Keratinocyte (primary cell): ENCODE measurements at regions not wholly inside any gene's neighbourhood (a gene's known extent, or its start where the extent isn't known, plus 50 kb on each side); places are given as distances from the start of the nearest gene placed in this dataset.

Experiments used
- DNase-seq: peaks from one replicate; pipeline ENCODE4 v3.0.0-alpha.2; 2011; ENCODE audit warnings: low read depth, missing footprints, low spot score
- FAIRE-seq: peaks from 2 replicates; lab custom pipeline; 2011; peaks lifted over from hg19 to GRCh38; lab: Jason Lieb, UNC
- H2AFZ ChIP-seq: 2 replicates; pipeline ENCODE4 v1.6.0; 2012; ENCODE audit warnings: low read length, control low read depth, inconsistent platforms; ENCODE audit not compliant: control insufficient read depth
- H3K27ac ChIP-seq: 2 replicates; pipeline ENCODE4 v1.5.1; 2011; ENCODE audit warnings: low read length; ENCODE audit not compliant: control insufficient read depth, insufficient read depth
- H3K27me3 ChIP-seq: 3 replicates; pipeline ENCODE4 v1.6.0; 2011; ENCODE audit warnings: low read length; ENCODE audit not compliant: control insufficient read depth, insufficient read depth; ENCODE audit errors: extremely low read depth
- H3K36me3 ChIP-seq, 2 experiments: 2 replicates in 1 of 2; 3 replicates in 1 of 2; pipeline ENCODE4 v1.5.1; 2011; ENCODE audit warnings: low read length in 2 of 2, mild to moderate bottlenecking in 1 of 2; ENCODE audit not compliant: control insufficient read depth in 2 of 2, insufficient read depth in 2 of 2; ENCODE audit errors: extremely low read depth in 1 of 2
- H3K4me1 ChIP-seq: 3 replicates; pipeline ENCODE4 v1.5.1; 2011; ENCODE audit warnings: low read length; ENCODE audit not compliant: control insufficient read depth, insufficient read depth; ENCODE audit errors: extremely low read depth
- H3K4me2 ChIP-seq: 3 replicates; pipeline ENCODE4 v1.6.0; 2011; ENCODE audit warnings: low read depth, low read length; ENCODE audit not compliant: control insufficient read depth, insufficient read depth; ENCODE audit errors: extremely low read depth
- H3K4me3 ChIP-seq, 3 experiments: fragments of 200-600 bp in 1 of 3; sonication (generic) in 1 of 3; 2 replicates in 2 of 3; 3 replicates in 1 of 3; pipeline ENCODE4 v1.5.1; 2011 to 2016; ENCODE audit warnings: low read length in 3 of 3, mild to moderate bottlenecking in 3 of 3, control low read depth in 2 of 3, inconsistent platforms in 1 of 3, low read depth in 1 of 3, mixed read lengths in 1 of 3, mixed run types in 1 of 3, moderate library complexity in 1 of 3; ENCODE audit not compliant: control insufficient read depth in 2 of 3, insufficient read depth in 2 of 3; ENCODE audit errors: extremely low read depth in 1 of 3
- H3K79me2 ChIP-seq: 2 replicates; pipeline ENCODE4 v1.6.0; 2012; ENCODE audit warnings: low read length; ENCODE audit not compliant: control insufficient read depth, insufficient read depth
- H3K9ac ChIP-seq: 3 replicates; pipeline ENCODE4 v1.6.0; 2011; ENCODE audit warnings: low read length; ENCODE audit not compliant: control insufficient read depth, insufficient read depth; ENCODE audit errors: extremely low read depth
- H3K9me1 ChIP-seq: 3 replicates; pipeline ENCODE4 v1.6.0; 2011; ENCODE audit warnings: low read length; ENCODE audit not compliant: control insufficient read depth, insufficient read depth; ENCODE audit errors: extremely low read depth
- H3K9me3 ChIP-seq: 2 replicates; pipeline ENCODE4 v1.5.1; 2012; ENCODE audit warnings: low read depth, low read length; ENCODE audit not compliant: control insufficient read depth
- H4K20me1 ChIP-seq: 3 replicates; pipeline ENCODE4 v1.6.0; 2011; ENCODE audit warnings: low read length; ENCODE audit not compliant: control insufficient read depth, insufficient read depth; ENCODE audit errors: extremely low read depth
- EZH2 ChIP-seq: IDR thresholded peaks from one replicate; pipeline ENCODE4 v1.6.1; 2012; ENCODE audit warnings: inconsistent platforms, mild to moderate bottlenecking, low read length, moderate library complexity
- dilution Hi-C: fragments of 300-500 bp; cut with MboI; formaldehyde crosslinking; loops from one replicate; pipeline ENCODE4 v1.7.0; 2020; ENCODE audit warnings: low sequenced_read_pairs; ENCODE audit not compliant: extremely low pct_ligation_motif_present
- TF ChIP-seq, protein P1 (sequence below), 3 experiments: IDR thresholded peaks in 1 of 3; conservative IDR thresholded peaks in 1 of 3; optimal IDR thresholded peaks in 1 of 3; 2 replicates in 2 of 3; 3 replicates in 1 of 3; pipeline versions ENCODE3 to v1.5.1; 2011; ENCODE audit warnings: low read length in 3 of 3, mild to moderate bottlenecking in 3 of 3, moderate library complexity in 2 of 3, control low read depth in 1 of 3, inconsistent platforms in 1 of 3; ENCODE audit not compliant: insufficient read depth in 2 of 3; ENCODE audit errors: extremely low read depth in 1 of 3

DNA sequence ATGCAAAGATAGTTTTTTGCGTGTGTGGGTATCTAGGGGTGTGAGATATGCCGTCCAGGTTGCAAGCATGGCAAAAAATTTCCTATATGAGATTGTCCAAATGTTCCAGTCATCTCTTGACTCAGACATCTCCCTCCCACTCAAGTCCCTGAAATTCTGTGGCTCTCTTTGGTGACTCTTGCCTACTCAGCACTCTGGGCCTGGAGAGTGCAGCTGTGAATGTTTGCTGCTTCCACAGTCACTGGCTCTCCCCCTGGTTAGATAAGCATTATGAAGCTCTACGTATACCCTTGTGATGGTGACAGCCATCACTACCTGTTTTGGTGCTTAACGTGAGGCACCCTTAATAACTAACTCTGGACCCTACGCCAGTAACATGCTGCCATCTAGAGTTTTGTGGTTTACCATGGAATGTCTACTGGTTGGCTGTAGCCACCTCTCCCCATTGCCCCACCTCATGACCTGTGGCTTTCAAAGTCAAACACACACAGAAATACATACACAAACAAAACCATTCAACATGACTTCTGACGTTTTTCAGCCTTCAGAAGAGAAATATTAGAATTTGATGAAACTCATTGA is 621.9 kb upstream of the CITED2 start:
- H3K9me3 ChIP-seq = no peaks in the 10 kb centered on the region
- H3K4me1 ChIP-seq = no peaks in the 10 kb centered on the region
- no peak overlapping the region for H3K27ac ChIP-seq
- no peak for TF ChIP-seq EZH2
- TF ChIP-seq, protein P1, sequence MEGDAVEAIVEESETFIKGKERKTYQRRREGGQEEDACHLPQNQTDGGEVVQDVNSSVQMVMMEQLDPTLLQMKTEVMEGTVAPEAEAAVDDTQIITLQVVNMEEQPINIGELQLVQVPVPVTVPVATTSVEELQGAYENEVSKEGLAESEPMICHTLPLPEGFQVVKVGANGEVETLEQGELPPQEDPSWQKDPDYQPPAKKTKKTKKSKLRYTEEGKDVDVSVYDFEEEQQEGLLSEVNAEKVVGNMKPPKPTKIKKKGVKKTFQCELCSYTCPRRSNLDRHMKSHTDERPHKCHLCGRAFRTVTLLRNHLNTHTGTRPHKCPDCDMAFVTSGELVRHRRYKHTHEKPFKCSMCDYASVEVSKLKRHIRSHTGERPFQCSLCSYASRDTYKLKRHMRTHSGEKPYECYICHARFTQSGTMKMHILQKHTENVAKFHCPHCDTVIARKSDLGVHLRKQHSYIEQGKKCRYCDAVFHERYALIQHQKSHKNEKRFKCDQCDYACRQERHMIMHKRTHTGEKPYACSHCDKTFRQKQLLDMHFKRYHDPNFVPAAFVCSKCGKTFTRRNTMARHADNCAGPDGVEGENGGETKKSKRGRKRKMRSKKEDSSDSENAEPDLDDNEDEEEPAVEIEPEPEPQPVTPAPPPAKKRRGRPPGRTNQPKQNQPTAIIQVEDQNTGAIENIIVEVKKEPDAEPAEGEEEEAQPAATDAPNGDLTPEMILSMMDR (optimal IDR thresholded peaks at IDR 0.05 in 1 of 3, IDR thresholded peaks at IDR 0.05 in 1 of 3, conservative IDR thresholded peaks at IDR 0.05 in 1 of 3; ENCODE audit: extremely low read depth in 1 of 3, insufficient read depth in 2 of 3, low read length in 3 of 3) = peak in 1 of 3 experiments; percentile 44
- H3K79me2 ChIP-seq = no peaks in the 10 kb centered on the region
- no peak for FAIRE-seq
- no peak overlapping the region for H2AFZ ChIP-seq
- H3K27me3 ChIP-seq = no peaks in the 10 kb centered on the region
- no peaks in the 10 kb centered on the region for H3K9me1 ChIP-seq
- H3K36me3 ChIP-seq = no peaks in the 10 kb centered on the region
- H3K9ac ChIP-seq = no peak overlapping the region
- DNase-seq = no peak
- dilution Hi-C loops = no loop called here
- H3K4me3 ChIP-seq = no peak overlapping the region
- H4K20me1 ChIP-seq = no peaks in the 10 kb centered on the region
- no peak overlapping the region for H3K4me2 ChIP-seq

DNA sequence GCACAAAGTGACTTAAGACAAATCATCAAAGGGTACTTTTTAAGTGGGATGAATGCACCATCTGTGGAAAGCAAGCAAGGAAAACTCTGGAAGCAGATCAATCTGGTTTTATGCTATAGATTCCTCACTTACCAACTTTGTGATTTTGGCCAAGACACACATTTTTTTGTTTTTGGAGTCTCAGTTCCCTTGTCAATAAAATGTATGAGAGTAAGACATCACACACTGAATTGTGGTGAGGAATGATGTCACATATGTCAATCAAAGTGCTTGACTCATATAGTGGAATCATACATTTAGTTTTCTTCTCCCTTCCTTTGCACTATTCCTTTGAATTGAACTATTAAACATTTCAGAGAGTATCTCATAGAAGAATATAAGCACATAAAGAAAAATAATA is 620.5 kb upstream of the CITED2 start:
- dilution Hi-C loops = no loop called here
- FAIRE-seq = no peak
- TF ChIP-seq, protein P1 (optimal IDR thresholded peaks at IDR 0.05 in 1 of 3, IDR thresholded peaks at IDR 0.05 in 1 of 3, conservative IDR thresholded peaks at IDR 0.05 in 1 of 3; ENCODE audit: extremely low read depth in 1 of 3, insufficient read depth in 2 of 3, low read length in 3 of 3) = no peak
- no peak for TF ChIP-seq EZH2
- Histone ChIP-seq H3K36me3 (no peaks in the 10 kb centered on the region), H3K9me1 (no peaks in the 10 kb centered on the region), H3K27me3 (no peaks in the 10 kb centered on the region), H3K27ac (no peak overlapping the region), H3K4me3 (no peak overlapping the region), H3K79me2 (no peaks in the 10 kb centered on the region), H2AFZ (no peak overlapping the region), H4K20me1 (no peaks in the 10 kb centered on the region), H3K4me2 (no peak overlapping the region), H3K4me1 (no peaks in the 10 kb centered on the region), H3K9ac (no peak overlapping the region), H3K9me3 (no peaks in the 10 kb centered on the region)
- no peak for DNase-seq
